HEK293 (cell line): ENCODE measurements at regions not wholly inside any gene's neighbourhood (a gene's known extent, or its start where the extent isn't known, plus 50 kb on each side); places are given as distances from the start of the nearest gene placed in this dataset.

Experiments used
- CTCF ChIA-PET: fragments of 350-600 bp; formaldehyde crosslinking; extraction: SDS; loops from one replicate; lab custom pipeline; 2021; ENCODE audit warnings: antibody characterized with exemption; lab: Yijun Ruan, JAX
- POLR2A ChIA-PET: fragments of 300-600 bp; formaldehyde crosslinking; extraction: SDS; loops from one replicate; lab custom pipeline; 2020; ENCODE audit warnings: antibody characterized with exemption, inconsistent platforms; lab: Yijun Ruan, JAX
- H3K27ac ChIP-seq: fragments of 200-500 bp; sonication (Bioruptor generic); 2 replicates; pipeline ENCODE4 v1.5.1; 2014; ENCODE audit warnings: low read depth, low read length, control low read depth, inconsistent platforms; ENCODE audit errors: extremely low read depth
- H3K36me3 ChIP-seq, 2 experiments: fragments of 200-500 bp in 1 of 2; sonication (Bioruptor generic) in 1 of 2; 1 replicate in 1 of 2; 2 replicates in 1 of 2; pipeline ENCODE4 v1.5.1; 2014 to 2017; ENCODE audit warnings: inconsistent platforms in 2 of 2, low read length in 2 of 2; ENCODE audit not compliant: control insufficient read depth in 2 of 2, insufficient read depth in 1 of 2
- H3K4me1 ChIP-seq: fragments of 200-500 bp; sonication (Bioruptor generic); 2 replicates; pipeline ENCODE4 v1.5.1; 2014; ENCODE audit warnings: mild to moderate bottlenecking, low read length, inconsistent platforms; ENCODE audit not compliant: control insufficient read depth, insufficient read depth
- H3K4me3 ChIP-seq: 2 replicates; pipeline ENCODE4 v1.5.1; 2011; ENCODE audit warnings: low read depth, mild to moderate bottlenecking, control low read depth, low read length, moderate library complexity
- H3K9me3 ChIP-seq: fragments of 200-500 bp; sonication (Bioruptor generic); 2 replicates; pipeline ENCODE4 v1.5.1; 2014; ENCODE audit warnings: low read depth, low read length, inconsistent platforms; ENCODE audit not compliant: control insufficient read depth, insufficient read depth
- BCL11A ChIP-seq: fragments of 450-650 bp; formaldehyde crosslinking; IDR thresholded peaks from 2 replicates; pipeline ENCODE4 v1.5.1; 2016; ENCODE audit warnings: low read depth, missing biosample characterization, missing genetic modification characterization
- EGR2 ChIP-seq: fragments of 450-650 bp; formaldehyde crosslinking; IDR thresholded peaks from 2 replicates; pipeline ENCODE4 v1.5.1; 2016; ENCODE audit warnings: low read depth, missing biosample characterization, missing genetic modification characterization
- KLF1 ChIP-seq: fragments of 450-650 bp; formaldehyde crosslinking; IDR thresholded peaks from 2 replicates; pipeline ENCODE4 v1.5.1; 2016; ENCODE audit warnings: missing biosample characterization, missing genetic modification characterization
- KLF10 ChIP-seq: fragments of 450-650 bp; IDR thresholded peaks from 2 replicates; pipeline ENCODE4 v1.5.1; 2018; ENCODE audit warnings: missing biosample characterization, mild to moderate bottlenecking, missing genetic modification characterization
- KLF17 ChIP-seq: fragments of 450-650 bp; formaldehyde crosslinking; IDR thresholded peaks from 2 replicates; pipeline ENCODE4 v1.5.1; 2016; ENCODE audit warnings: missing biosample characterization, missing genetic modification characterization
- KLF8 ChIP-seq: fragments of 450-650 bp; formaldehyde crosslinking; IDR thresholded peaks from 2 replicates; pipeline ENCODE4 v1.5.1; 2016; ENCODE audit warnings: missing biosample characterization, missing genetic modification characterization
- MYNN ChIP-seq: fragments of 450-650 bp; formaldehyde crosslinking; IDR thresholded peaks from 2 replicates; pipeline ENCODE4 v1.5.1; 2016; ENCODE audit warnings: missing biosample characterization, missing genetic modification characterization, borderline replicate concordance
- RBAK ChIP-seq: fragments of 450-650 bp; formaldehyde crosslinking; IDR thresholded peaks from 2 replicates; pipeline ENCODE4 v1.5.1; 2016; ENCODE audit warnings: missing biosample characterization, missing genetic modification characterization
- REPIN1 ChIP-seq: fragments of 450-650 bp; formaldehyde crosslinking; IDR thresholded peaks from 2 replicates; pipeline ENCODE4 v1.5.1; 2017; ENCODE audit warnings: missing biosample characterization, missing genetic modification characterization, low read depth
- SP2 ChIP-seq: fragments of 450-650 bp; formaldehyde crosslinking; IDR thresholded peaks from 2 replicates; pipeline ENCODE4 v1.5.1; 2016; ENCODE audit warnings: missing biosample characterization, missing genetic modification characterization
- ZBTB17 ChIP-seq: fragments of 450-650 bp; formaldehyde crosslinking; IDR thresholded peaks from 2 replicates; pipeline ENCODE4 v1.5.1; 2016; ENCODE audit warnings: missing biosample characterization, missing genetic modification characterization
- ZBTB21 ChIP-seq: fragments of 450-650 bp; formaldehyde crosslinking; IDR thresholded peaks from 2 replicates; pipeline ENCODE4 v1.5.1; 2017; ENCODE audit warnings: missing biosample characterization, missing genetic modification characterization
- ZNF184 ChIP-seq: fragments of 450-650 bp; IDR thresholded peaks from 2 replicates; pipeline ENCODE4 v1.5.1; 2018; ENCODE audit warnings: missing biosample characterization, mild to moderate bottlenecking, missing genetic modification characterization
- ZNF211 ChIP-seq: fragments of 450-650 bp; formaldehyde crosslinking; IDR thresholded peaks from 2 replicates; pipeline ENCODE4 v1.5.1; 2016; ENCODE audit warnings: low read depth, missing biosample characterization, missing genetic modification characterization
- ZNF266 ChIP-seq: fragments of 450-650 bp; formaldehyde crosslinking; IDR thresholded peaks from 2 replicates; pipeline ENCODE4 v1.5.1; 2016; ENCODE audit warnings: missing biosample characterization, missing genetic modification characterization, low read depth
- ZNF335 ChIP-seq: fragments of 450-650 bp; formaldehyde crosslinking; conservative IDR thresholded peaks from 2 replicates; pipeline ENCODE4 v1.5.1; 2016; ENCODE audit warnings: missing biosample characterization, missing genetic modification characterization
- ZNF426 ChIP-seq: fragments of 450-650 bp; formaldehyde crosslinking; IDR thresholded peaks from 2 replicates; pipeline ENCODE4 v1.5.1; 2017; ENCODE audit warnings: missing biosample characterization, missing genetic modification characterization, mild to moderate bottlenecking, inconsistent platforms, moderate library complexity
- ZNF501 ChIP-seq: fragments of 450-650 bp; formaldehyde crosslinking; IDR thresholded peaks from 2 replicates; pipeline ENCODE4 v1.5.1; 2016; ENCODE audit warnings: missing biosample characterization, missing genetic modification characterization
- ZNF514 ChIP-seq: fragments of 450-650 bp; formaldehyde crosslinking; IDR thresholded peaks from 2 replicates; pipeline ENCODE4 v1.5.1; 2016; ENCODE audit warnings: missing biosample characterization, missing genetic modification characterization
- ZNF639 ChIP-seq: fragments of 450-650 bp; formaldehyde crosslinking; IDR thresholded peaks from 2 replicates; pipeline ENCODE4 v1.5.1; 2016; ENCODE audit warnings: missing biosample characterization, missing genetic modification characterization
- ZNF658 ChIP-seq: fragments of 450-650 bp; formaldehyde crosslinking; IDR thresholded peaks from 2 replicates; pipeline ENCODE4; 2016; ENCODE audit warnings: missing biosample characterization, missing genetic modification characterization
- ZNF660 ChIP-seq: fragments of 450-650 bp; IDR thresholded peaks from 2 replicates; pipeline ENCODE4 v1.5.1; 2018; ENCODE audit warnings: missing biosample characterization, mild to moderate bottlenecking, missing genetic modification characterization
- ZNF701 ChIP-seq: fragments of 450-650 bp; formaldehyde crosslinking; IDR thresholded peaks from 2 replicates; pipeline ENCODE4 v1.5.1; 2016; ENCODE audit warnings: missing biosample characterization, missing genetic modification characterization
- ZNF707 ChIP-seq: fragments of 450-650 bp; formaldehyde crosslinking; IDR thresholded peaks from 2 replicates; pipeline ENCODE4 v1.5.1; 2016; ENCODE audit warnings: missing biosample characterization, missing genetic modification characterization
- ZNF791 ChIP-seq: fragments of 450-650 bp; formaldehyde crosslinking; IDR thresholded peaks from 2 replicates; pipeline ENCODE4 v1.5.1; 2016; ENCODE audit warnings: missing biosample characterization, missing genetic modification characterization
- ZNF792 ChIP-seq: fragments of 450-650 bp; formaldehyde crosslinking; IDR thresholded peaks from 2 replicates; pipeline ENCODE4 v1.5.1; 2016; ENCODE audit warnings: missing biosample characterization, missing genetic modification characterization

GRCh38 chr5:167281925-167282324, 1009.5 kb upstream of the WWC1 start:
- no peaks in the 10 kb centered on the region for H3K36me3 ChIP-seq
- no peak overlapping the region for H3K4me3 ChIP-seq
- ChIA-PET CTCF (interaction anchor here (0.6 kb wide), 1 partner anchor 1699 kb away, joined by 3 read pairs; no protein-coding TSS in a partner anchor), POLR2A (interaction anchor here (0.7 kb wide), 1 partner anchor 22 kb away, joined by 6 read pairs; no protein-coding TSS in a partner anchor)
- H3K9me3 ChIP-seq, result no peaks in the 10 kb centered on the region
- H3K27ac ChIP-seq, result no peak overlapping the region
- H3K4me1 ChIP-seq, result no peaks in the 10 kb centered on the region
- TF ChIP-seq KLF17 (tag by site-specific recombination), result no peak
- TF ChIP-seq ZNF184 (tag by site-specific recombination), result no peak
- no peak for TF ChIP-seq RBAK
- TF ChIP-seq ZNF701, result no peak
- no peak for TF ChIP-seq KLF10
- no peak for TF ChIP-seq KLF8 (tag by site-specific recombination)
- no peak for TF ChIP-seq EGR2
- no peak for TF ChIP-seq ZBTB21 (tag by site-specific recombination)
- TF ChIP-seq ZNF791 (tag by site-specific recombination), result no peak
- TF ChIP-seq ZNF660 (tag by site-specific recombination), result no peak
- TF ChIP-seq ZNF658 (tag by site-specific recombination), result no peak
- TF ChIP-seq BCL11A (tag by site-specific recombination), result no peak
- no peak for TF ChIP-seq REPIN1 (tag by site-specific recombination)
- no peak for TF ChIP-seq MYNN
- TF ChIP-seq ZNF792 (tag by site-specific recombination), result no peak

DNA sequence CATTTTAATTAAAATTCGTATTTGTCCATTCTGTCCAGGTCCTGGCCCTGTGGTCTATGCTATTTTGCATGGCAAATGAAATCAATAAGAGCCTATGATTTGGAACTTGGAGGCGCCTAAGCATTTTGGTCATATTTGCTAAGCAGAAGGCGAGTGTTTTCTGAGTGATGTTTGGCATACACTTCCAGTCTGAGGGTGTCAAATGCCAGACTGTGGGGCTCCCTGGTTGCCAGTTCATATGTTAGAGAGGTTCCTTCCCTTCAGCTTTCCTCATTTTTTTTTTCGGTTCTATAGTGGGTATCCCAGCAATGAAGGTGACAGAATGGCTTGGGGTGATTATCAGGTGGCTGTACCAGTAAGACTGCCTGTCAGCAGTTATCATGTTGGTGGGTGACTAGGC, 1007.8 kb upstream of the WWC1 start:
- H3K4me1 ChIP-seq, result no peaks in the 10 kb centered on the region
- POLR2A ChIA-PET, result no interaction called here
- no peaks in the 10 kb centered on the region for H3K9me3 ChIP-seq
- CTCF ChIA-PET, result no interaction called here
- no peak overlapping the region for H3K4me3 ChIP-seq
- H3K36me3 ChIP-seq, result no peaks in the 10 kb centered on the region
- no peak overlapping the region for H3K27ac ChIP-seq
- TF ChIP-seq ZNF514 (tag by site-specific recombination), result no peak
- no peak for TF ChIP-seq SP2 (tag by site-specific recombination)
- no peak for TF ChIP-seq KLF1 (tag by site-specific recombination)
- no peak for TF ChIP-seq REPIN1 (tag by site-specific recombination)
- TF ChIP-seq ZNF791 (tag by site-specific recombination), result no peak
- TF ChIP-seq ZNF266, result no peak
- no peak for TF ChIP-seq ZNF707 (tag by site-specific recombination)
- TF ChIP-seq, all 188 proteins: peak for 0

- CTCF ChIA-PET, result interaction anchor here (0.6 kb wide), 1 partner anchor 10 kb away, joined by 4 read pairs; no protein-coding TSS in a partner anchor
- POLR2A ChIA-PET, result no interaction called here
- Histone ChIP-seq H3K27ac (no peak overlapping the region), H3K9me3 (no peaks in the 10 kb centered on the region), H3K4me1 (no peaks in the 10 kb centered on the region), H3K36me3 (no peaks in the 10 kb centered on the region), H3K4me3 (no peak overlapping the region)
- TF ChIP-seq ZNF211 (tag by site-specific recombination), result no peak
- no peak for TF ChIP-seq ZBTB17 (tag by site-specific recombination)
- TF ChIP-seq ZNF426 (tag by site-specific recombination), result no peak
- TF ChIP-seq ZBTB21 (tag by site-specific recombination), result no peak
- TF ChIP-seq ZNF639 (tag by site-specific recombination), result no peak
- no peak for TF ChIP-seq ZNF501 (tag by site-specific recombination)
- TF ChIP-seq SP2 (tag by site-specific recombination), result no peak
- TF ChIP-seq ZNF335 (tag by site-specific recombination), result no peak
Measured at GRCh38 chr5:167284222-167284890, 1007.1 kb upstream of the WWC1 start.
